ENCODE measurements at regions not wholly inside any gene's neighbourhood (a gene's known extent, or its start where the extent isn't known, plus 50 kb on each side); places are given as distances from the start of the nearest gene placed in this dataset.

GRCh38 chr21:19807201-19807600 is 1191.0 kb upstream of the NCAM2 start:
- TF ChIP-seq CTCF (conservative IDR thresholded peaks at IDR 0.05 in 1 of 2, IDR thresholded peaks at IDR 0.05 in 1 of 2; ENCODE audit: extremely low read depth in 1 of 2, insufficient read depth in 1 of 2, low read depth in 1 of 2, low read length in 2 of 2): no peak
- no peak for TF ChIP-seq EZH2 (IDR thresholded peaks at IDR 0.05; ENCODE audit: borderline replicate concordance, low read length)

Measured in mammary epithelial cell (primary cell).